Ovary (tissue), 7 donors: ENCODE measurements at regions not wholly inside any gene's neighbourhood (a gene's known extent, or its start where the extent isn't known, plus 50 kb on each side); places are given as distances from the start of the nearest gene placed in this dataset.

Experiments used
- DNase-seq, 5 donors: peaks; one replicate each; pipeline ENCODE4 v3.0.0-alpha.2; 2019 to 2020
- H3K27ac ChIP-seq, 2 donors: fragments of 200-600 bp; one replicate each; pipeline versions ENCODE4 v1.5.1 to v1.8.0; 2019 to 2022
- H3K27me3 ChIP-seq: fragments of 200-600 bp; one replicate; pipeline ENCODE4 v1.8.0; 2022
- H3K36me3 ChIP-seq: fragments of 200-600 bp; sonication (generic); one replicate; pipeline ENCODE4 v1.5.1; 2019
- H3K4me1 ChIP-seq: one replicate; pipeline ENCODE4 v1.8.1; 2013; ENCODE audit warnings: mild to moderate bottlenecking, moderate library complexity; ENCODE audit not compliant: insufficient read depth
- H3K4me3 ChIP-seq: fragments of 200-600 bp; sonication (generic); one replicate; pipeline ENCODE4 v1.5.1; 2017
- H3K9me3 ChIP-seq, 2 donors: fragments of 200-600 bp in 1 of 2; sonication (generic) in 1 of 2; one replicate each; pipeline versions ENCODE4 v1.5.1 to v1.8.1; 2013 to 2019; ENCODE audit warnings: mild to moderate bottlenecking in 1 of 2, moderate library complexity in 1 of 2
- EP300 ChIP-seq: sonication (generic); formaldehyde crosslinking; IDR thresholded peaks from one replicate; pipeline ENCODE4 v1.6.1; 2017; ENCODE audit warnings: antibody characterized with exemption
- POLR2A ChIP-seq: fragments of 450-650 bp; IDR thresholded peaks from one replicate; pipeline ENCODE4 v1.6.1; 2017; ENCODE audit warnings: antibody characterized with exemption, mild to moderate bottlenecking, moderate library complexity
- WGBS, 3 donors: extraction: QIAGEN DNeasy Blood & Tissue Kit in 1 of 3; methylation state at CpG; one replicate each; pipeline versions ENCODE4 v1.1.5 to v1.1.7; 2013 to 2017; 5-methylcytosine and 5-hydroxymethylcytosine counted together
- intact Hi-C, 4 donors: fragments of 100-400 bp; cut with DNase I; formaldehyde crosslinking; loops; one replicate each; pipeline versions ENCODE4 v1.11.0 to v1.15.1; 2022 to 2023
- TF ChIP-seq, protein P1 (sequence below), 3 donors: fragments of 450-650 bp in 2 of 3; fragments of 200-600 bp in 1 of 3; IDR thresholded peaks; one replicate each; pipeline versions ENCODE4 v1.5.1 to v1.8.0; 2016 to 2022; ENCODE audit warnings: antibody characterized with exemption in 3 of 3, mild to moderate bottlenecking in 1 of 3
- donor health status: DM: no; HTN: no; CAD: no; lungs with moderate emphysema.
- donor health status: DM: no; HTN: no; CAD: no.
- donor health status: Bipolar disorder and iron deficiency.
- donor health status: DM: no; HTN: no; CAD: no.
- donor health status: DM: yes; HTN: yes; CAD: no.

DNA sequence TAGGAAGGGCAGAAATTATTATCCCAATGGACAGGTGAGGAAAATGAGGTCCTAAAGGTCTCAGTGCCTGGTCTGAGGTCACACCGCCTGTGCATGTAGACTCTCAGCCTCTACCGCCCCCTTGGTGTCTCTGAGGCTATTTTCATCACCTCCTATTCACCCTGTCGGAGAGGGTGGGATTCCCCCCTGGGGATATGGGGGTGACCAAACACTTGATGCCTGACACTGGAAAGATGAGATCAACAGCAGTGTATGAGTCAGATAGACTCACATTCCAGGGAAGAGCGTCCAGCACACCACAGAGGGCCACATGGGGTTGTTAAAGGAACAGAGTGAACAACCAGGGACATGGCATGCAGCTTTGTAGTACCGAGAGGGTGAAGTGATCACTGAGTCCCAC, 199.7 kb downstream of the SMAD2 start:
- 69 to 75% (median 72%) methylated on average over 5 of the region's 5 CpGs for WGBS, 3 donors
- no peak for DNase-seq
- Histone ChIP-seq H3K4me1 (no peaks in the 10 kb centered on the region), H3K27me3 (no peaks in the 10 kb centered on the region), H3K36me3 (no peaks in the 10 kb centered on the region), H3K9me3 (no peaks in the 10 kb centered on the region), H3K4me3 (no peak overlapping the region), H3K27ac (no peak overlapping the region)
- intact Hi-C loops = no loop called here
- no peak for TF ChIP-seq EP300
- TF ChIP-seq, protein P1, sequence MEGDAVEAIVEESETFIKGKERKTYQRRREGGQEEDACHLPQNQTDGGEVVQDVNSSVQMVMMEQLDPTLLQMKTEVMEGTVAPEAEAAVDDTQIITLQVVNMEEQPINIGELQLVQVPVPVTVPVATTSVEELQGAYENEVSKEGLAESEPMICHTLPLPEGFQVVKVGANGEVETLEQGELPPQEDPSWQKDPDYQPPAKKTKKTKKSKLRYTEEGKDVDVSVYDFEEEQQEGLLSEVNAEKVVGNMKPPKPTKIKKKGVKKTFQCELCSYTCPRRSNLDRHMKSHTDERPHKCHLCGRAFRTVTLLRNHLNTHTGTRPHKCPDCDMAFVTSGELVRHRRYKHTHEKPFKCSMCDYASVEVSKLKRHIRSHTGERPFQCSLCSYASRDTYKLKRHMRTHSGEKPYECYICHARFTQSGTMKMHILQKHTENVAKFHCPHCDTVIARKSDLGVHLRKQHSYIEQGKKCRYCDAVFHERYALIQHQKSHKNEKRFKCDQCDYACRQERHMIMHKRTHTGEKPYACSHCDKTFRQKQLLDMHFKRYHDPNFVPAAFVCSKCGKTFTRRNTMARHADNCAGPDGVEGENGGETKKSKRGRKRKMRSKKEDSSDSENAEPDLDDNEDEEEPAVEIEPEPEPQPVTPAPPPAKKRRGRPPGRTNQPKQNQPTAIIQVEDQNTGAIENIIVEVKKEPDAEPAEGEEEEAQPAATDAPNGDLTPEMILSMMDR (IDR thresholded peaks at IDR 0.05) = no peak
- TF ChIP-seq POLR2A = no peak

DNA sequence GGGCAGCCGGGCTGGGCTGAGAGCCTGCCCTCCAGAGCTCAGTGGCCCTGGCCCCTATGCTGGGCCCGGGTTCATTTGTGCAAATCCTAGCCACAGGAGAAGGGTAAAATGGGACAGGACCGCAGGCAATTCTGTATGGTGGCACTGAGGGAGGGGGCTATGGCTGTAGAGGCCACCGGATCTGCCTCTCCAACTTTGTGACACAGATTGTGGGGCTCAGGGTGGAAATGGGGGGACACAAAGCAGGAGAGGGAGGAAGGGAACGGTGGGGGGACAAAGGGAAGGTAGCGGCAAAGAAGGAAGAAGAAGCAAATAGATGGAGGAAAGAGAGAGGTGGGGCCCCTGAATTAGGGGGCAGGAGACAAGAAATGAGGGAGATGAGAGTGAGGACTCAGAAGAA, 201.1 kb downstream of the SMAD2 start:
- H3K4me3 ChIP-seq = no peak overlapping the region
- no peaks in the 10 kb centered on the region for H3K27me3 ChIP-seq
- intact Hi-C loops = no loop called here
- no peaks in the 10 kb centered on the region for H3K9me3 ChIP-seq
- TF ChIP-seq EP300 = no peak
- TF ChIP-seq, protein P1 (IDR thresholded peaks at IDR 0.05) = no peak
- no peak for TF ChIP-seq POLR2A
- 84 to 90% (median 86%) methylated on average over 6 of the region's 6 CpGs for WGBS, 3 donors
- H3K4me1 ChIP-seq = peaks cover 1% of the 10 kb centered on the region
- H3K36me3 ChIP-seq = no peaks in the 10 kb centered on the region
- no peak overlapping the region for H3K27ac ChIP-seq
- no peak for DNase-seq

DNA sequence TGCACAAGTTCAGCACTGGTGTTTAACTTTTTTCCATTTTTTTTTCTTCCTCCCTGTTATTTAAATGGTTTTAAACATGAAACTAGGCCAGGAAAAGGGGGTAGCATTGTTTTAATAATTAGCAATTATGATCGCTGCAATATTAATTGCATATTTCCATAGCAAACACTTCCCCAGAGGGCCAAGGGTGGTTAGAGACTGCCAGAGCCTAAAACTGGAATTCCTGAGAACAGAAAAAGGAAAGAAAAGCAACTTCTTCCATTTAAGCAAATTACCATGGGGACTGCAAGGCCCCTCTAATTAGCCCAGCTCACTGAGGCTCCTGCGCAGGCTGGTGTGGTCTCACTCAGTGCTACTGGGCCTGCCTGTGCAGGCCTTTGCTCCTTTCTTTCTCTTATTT, 201.5 kb downstream of the SMAD2 start:
- no peaks in the 10 kb centered on the region for H3K36me3 ChIP-seq
- peaks cover 1% of the 10 kb centered on the region for H3K4me1 ChIP-seq
- H3K27ac ChIP-seq = no peak overlapping the region
- H3K27me3 ChIP-seq = no peaks in the 10 kb centered on the region
- H3K9me3 ChIP-seq = no peaks in the 10 kb centered on the region
- intact Hi-C loops = no loop called here
- no peak overlapping the region for H3K4me3 ChIP-seq
- TF ChIP-seq POLR2A (no peak), EP300 (no peak)
- DNase-seq = no peak
- 87 to 90% (median 88%) methylated on average over 2 of the region's 2 CpGs for WGBS, 3 donors

DNA sequence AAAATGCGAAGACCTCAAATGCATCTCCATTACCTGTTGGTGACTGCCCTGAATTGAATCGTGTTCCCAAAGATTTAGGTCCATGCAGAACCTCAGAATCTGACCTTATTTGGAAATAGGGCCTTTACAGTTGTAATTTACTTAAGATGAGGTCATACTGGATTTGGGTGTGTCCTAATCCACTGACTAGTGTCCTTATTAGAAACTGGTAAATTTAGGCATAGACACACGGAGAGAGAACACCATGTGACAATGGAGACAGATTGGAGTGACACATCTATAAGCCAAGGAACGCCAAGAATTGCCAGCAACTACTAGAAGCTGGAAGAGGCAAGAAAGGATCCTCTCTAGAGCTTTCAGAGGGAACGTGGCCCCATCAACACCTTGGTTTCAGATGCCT, 203.1 kb downstream of the SMAD2 start:
- Histone ChIP-seq H3K36me3 (no peaks in the 10 kb centered on the region), H3K4me1 (peaks cover 1% of the 10 kb centered on the region), H3K4me3 (no peak overlapping the region), H3K27ac (no peak overlapping the region), H3K9me3 (no peaks in the 10 kb centered on the region), H3K27me3 (no peaks in the 10 kb centered on the region)
- 82 to 84% (median 84%) methylated on average over 5 of the region's 5 CpGs for WGBS, 3 donors
- intact Hi-C loops = no loop called here
- DNase-seq = no peak
- TF ChIP-seq, protein P1 (IDR thresholded peaks at IDR 0.05) = no peak
- no peak for TF ChIP-seq POLR2A
- no peak for TF ChIP-seq EP300

DNA sequence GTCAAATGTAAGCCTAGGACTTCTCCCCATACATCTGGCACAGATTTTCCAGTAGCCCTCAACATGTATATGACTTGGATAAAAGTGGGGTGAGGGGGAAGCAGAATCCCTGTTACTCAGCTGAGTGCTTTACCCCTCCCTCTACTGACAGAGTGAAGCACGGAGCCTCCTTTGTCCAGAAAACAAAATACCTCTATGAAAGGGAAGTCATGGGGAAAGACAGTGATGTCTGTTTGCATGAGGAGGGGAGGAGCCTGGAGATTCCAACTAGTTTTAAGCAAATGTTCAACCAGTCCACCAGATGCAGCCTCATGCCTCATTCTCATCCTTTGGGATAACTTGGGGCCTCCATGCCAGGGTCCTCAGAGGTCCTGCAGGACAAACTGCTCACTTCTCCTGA, 203.9 kb downstream of the SMAD2 start:
- H3K4me3 ChIP-seq = no peak overlapping the region
- H3K36me3 ChIP-seq = no peaks in the 10 kb centered on the region
- H3K9me3 ChIP-seq = no peaks in the 10 kb centered on the region
- TF ChIP-seq, protein P1 (IDR thresholded peaks at IDR 0.05) = no peak
- TF ChIP-seq EP300 (no peak), POLR2A (no peak)
- no peak for DNase-seq
- no peak overlapping the region for H3K27ac ChIP-seq
- H3K27me3 ChIP-seq = no peaks in the 10 kb centered on the region
- peaks cover 1% of the 10 kb centered on the region for H3K4me1 ChIP-seq
- intact Hi-C loops = no loop called here
- 43 to 46% (median 46%) methylated on average over 1 of the region's 1 CpG for WGBS, 3 donors
